ENCODE measurements at regions not wholly inside any gene's neighbourhood (a gene's known extent, or its start where the extent isn't known, plus 50 kb on each side); places are given as distances from the start of the nearest gene placed in this dataset.

DNA sequence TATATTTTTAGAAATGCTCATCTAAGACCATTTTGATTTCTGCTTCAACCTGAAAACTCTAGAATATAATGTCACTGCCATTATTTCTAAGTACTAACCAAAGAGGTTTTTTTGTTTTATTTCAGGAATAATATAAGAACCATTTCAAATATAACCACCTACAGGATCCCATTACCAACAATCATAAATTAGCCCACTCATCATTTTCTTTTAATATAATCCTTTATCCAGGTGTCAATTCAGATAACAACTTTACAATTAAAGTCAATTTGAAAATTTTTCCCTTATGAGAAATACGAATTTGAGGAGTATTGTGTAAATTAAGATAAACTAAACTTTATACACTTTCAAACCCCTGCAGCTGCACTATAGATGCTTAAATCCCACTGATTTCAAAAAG is 1043.0 kb upstream of the CNTN5 start:
- TF ChIP-seq, protein P1, sequence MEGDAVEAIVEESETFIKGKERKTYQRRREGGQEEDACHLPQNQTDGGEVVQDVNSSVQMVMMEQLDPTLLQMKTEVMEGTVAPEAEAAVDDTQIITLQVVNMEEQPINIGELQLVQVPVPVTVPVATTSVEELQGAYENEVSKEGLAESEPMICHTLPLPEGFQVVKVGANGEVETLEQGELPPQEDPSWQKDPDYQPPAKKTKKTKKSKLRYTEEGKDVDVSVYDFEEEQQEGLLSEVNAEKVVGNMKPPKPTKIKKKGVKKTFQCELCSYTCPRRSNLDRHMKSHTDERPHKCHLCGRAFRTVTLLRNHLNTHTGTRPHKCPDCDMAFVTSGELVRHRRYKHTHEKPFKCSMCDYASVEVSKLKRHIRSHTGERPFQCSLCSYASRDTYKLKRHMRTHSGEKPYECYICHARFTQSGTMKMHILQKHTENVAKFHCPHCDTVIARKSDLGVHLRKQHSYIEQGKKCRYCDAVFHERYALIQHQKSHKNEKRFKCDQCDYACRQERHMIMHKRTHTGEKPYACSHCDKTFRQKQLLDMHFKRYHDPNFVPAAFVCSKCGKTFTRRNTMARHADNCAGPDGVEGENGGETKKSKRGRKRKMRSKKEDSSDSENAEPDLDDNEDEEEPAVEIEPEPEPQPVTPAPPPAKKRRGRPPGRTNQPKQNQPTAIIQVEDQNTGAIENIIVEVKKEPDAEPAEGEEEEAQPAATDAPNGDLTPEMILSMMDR (IDR thresholded peaks at IDR 0.05; ENCODE audit: insufficient read depth, low read length, poor library complexity, severe bottlenecking) = no peak
- no peak for TF ChIP-seq EZH2phosphoT487 (conservative IDR thresholded peaks at IDR 0.05; ENCODE audit: low read length)
